HG03378 (cell line): ENCODE measurements at regions not wholly inside any gene's neighbourhood (a gene's known extent, or its start where the extent isn't known, plus 50 kb on each side); places are given as distances from the start of the nearest gene placed in this dataset.

Experiments
- ATAC-seq: cut with Tn5 transposase; IDR thresholded peaks from one replicate; pipeline ENCODE4 v1.9.1; 2021; ENCODE audit warnings: mild to moderate bottlenecking, moderate library complexity; ENCODE audit not compliant: unreplicated experiment

DNA sequence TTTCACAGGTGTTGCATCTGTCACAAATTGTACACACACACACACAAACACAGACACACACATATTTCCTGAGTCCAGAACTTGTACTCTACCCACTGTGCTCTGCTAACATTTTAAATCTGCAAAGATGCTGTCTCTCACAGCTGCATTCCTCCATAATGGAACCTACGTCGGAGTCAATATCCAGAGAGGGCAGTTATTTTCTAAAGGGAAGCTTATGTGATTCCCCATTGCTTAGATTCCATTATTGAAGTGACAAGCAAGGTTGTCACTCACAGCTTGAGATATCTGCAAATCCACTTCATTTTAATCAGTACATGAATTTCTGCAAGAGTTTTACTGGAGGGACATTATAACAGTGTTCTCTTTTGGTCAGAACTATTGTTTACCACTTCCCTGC is 992.4 kb downstream of the NSUN3 start:
- no peak for ATAC-seq

DNA sequence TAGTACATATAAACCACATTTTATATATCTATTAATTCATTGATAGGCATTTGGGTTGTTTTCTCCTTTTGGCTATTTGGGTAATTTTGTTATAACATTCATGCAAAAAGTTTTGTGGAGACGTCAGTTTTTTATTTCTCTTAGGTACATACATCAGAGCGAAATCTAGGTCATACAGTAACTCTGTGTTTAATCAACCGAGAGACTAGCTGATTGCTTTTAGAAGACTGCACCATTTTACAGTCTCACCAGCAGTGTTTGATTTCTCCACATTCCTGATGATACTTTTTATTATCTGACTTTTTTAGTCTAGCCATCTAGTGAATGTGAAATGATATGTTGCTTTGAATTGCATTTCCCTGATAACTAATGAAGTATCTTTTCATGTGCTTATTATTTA is 1019.3 kb downstream of the NSUN3 start:
- ATAC-seq = no peak

DNA sequence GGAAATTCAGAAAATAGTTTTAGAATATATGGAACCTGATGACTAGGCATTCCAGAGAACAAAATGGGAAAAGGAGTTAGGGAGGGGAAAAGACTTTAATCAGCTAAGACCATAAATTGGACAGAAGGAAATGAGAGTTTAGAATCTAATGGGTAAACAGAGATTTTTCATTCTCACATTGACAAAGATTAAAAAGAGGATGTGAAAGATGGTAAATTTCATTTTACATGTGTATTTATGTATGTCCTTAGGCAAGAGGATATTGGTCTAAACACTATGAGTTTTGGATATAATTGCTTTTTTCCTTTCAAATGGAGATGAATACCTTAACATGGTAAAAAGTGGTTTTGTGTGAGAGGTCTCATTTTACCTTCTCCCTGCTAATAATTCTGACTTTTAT is 1021.9 kb downstream of the NSUN3 start:
- no peak for ATAC-seq

DNA sequence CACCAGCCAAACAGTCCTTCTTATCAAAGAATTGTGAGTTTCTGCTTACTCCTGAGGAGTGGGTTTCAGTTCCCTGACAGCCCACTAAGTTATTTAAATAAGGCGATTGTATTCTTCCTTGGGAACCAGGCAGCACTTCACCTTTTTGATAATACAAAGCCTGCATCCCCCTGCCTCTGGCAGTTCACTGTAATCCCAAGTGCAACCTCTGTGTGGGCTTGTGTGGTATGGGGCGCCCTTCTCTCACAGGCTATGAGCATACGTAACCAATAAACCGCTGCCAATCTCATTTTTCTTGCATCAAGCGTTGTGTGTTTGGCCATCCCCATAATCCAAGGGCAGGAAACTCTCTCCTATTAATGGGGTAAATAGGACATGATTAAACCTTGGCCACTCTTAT is 1025.6 kb downstream of the NSUN3 start:
- ATAC-seq = no peak

DNA sequence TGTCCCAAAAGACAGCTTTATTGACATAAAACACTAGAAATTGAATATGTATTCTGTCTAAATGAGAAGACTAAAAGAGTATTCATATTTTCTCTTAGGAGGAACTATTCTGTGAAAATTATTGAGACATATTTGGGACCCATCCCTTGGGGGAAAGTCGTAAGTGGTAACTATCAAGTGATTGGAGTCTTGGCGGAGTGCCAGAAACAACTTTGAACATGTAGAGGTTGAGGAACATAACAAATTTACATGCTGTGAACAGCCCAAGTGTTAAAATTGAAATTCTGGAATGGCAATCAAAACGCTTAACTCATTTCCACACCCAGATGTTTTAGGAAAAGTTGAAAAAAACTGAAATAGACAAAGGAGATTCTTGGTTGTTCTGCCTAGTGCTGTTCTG is 1034.6 kb downstream of the NSUN3 start:
- no peak for ATAC-seq

DNA sequence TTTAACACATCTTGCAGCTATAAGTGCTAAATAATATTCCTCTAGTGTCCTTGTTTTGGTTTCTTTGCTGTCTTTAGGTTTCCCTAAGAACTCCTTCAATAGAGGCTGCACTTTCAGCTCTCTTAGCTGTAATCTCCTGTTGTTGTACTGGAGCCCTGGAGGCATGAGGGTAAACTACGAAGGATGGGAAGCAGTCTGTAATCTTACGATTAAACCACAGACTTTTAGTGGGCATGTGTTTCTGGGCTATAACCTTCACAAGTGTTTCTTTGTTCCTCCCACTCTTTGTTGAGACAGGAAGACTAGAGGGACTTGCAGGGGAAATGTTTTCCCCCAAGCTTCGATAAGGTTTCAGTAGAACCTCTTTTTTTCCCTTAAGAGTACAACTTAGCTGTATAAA is 1058.1 kb downstream of the NSUN3 start:
- no peak for ATAC-seq

DNA sequence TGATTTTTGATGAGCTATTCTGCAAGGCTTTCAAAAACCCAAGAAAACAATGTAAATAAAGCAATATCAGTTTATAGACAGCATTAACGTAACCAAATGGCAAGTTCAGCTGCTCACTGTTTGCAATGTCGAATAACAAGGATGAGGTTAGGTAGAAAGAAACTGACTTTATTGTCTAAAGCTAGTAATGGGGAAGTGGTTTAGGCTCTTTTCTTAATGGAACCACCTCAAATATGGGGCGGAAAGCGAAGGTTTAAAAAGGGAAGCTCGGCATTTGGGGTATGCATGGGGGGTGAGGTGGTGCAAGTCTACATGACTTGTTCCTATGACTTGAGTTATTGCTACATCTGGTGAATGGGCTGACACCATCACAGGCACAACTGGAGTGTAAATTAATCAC is 1060.2 kb downstream of the NSUN3 start:
- ATAC-seq = no peak

DNA sequence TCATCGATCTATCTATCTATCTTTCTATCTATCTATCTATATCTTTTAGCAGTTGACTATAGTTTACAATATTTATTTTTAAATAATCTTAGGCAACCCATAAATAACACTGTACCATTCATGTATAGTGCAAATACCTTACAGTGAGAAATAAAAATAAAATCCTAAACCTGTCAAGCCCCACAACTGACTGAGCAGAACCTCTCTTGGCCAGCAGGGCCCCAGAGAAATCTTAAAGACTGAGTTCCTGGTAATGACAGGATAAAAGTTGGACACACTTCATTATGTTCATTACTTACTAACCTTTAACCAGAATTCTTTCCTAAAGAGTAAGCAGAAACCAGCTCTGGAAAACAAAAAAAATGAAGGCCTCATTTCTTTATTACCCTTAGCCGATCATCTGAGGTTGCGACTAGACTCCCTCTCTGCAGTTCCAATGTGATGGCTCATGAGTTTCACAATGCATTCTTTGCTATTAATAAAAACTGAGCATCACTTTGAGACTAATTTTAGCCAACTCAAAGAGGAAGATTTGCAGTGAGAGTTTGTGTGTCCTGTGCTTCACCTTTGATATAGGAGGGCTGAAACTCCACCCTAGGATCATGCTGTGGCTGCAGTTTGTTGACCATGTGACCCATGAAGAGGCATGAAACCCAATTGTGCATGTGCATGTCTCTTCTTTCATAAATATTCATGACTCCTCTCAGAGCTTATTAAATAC is 1072.0 kb downstream of the NSUN3 start:
- ATAC-seq = no peak

DNA sequence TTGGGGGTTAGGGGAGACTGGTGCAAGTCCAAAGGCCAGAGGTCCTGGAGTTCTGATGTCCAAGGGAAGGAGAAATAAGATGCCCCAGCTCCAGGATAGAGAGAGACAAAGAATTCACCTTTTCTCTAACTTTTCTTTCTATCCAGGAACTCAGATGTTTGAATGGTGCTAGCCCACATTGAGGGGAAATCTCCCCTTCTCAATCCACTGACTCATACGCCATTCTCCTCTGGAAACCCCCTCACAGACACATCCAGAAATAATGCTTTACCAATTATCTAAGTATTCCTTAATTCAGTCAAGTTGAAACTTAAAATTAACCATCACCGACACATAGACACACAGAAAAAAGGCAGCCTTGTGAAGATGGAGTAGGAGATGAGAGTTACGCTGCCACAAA is 1085.2 kb downstream of the NSUN3 start:
- no peak for ATAC-seq

DNA sequence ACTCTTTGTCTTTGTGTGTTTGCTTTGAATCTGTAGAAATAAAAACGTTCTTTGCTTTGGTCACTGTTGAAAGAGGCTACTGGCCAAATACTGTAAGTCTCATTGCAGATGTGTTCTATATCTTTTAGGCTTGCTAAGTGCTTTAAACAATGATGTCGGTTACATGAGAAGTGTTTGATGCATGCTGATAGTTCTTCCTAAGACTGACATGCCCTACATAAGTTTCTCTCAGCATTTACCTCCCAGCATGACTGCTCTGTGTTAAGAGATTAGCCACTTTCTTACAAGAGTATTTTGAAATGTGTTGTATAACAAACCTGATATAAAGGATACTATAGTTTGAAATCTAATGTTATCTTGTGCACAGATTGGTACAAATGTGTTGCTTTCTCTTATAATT is 1088.7 kb downstream of the NSUN3 start:
- no peak for ATAC-seq

DNA sequence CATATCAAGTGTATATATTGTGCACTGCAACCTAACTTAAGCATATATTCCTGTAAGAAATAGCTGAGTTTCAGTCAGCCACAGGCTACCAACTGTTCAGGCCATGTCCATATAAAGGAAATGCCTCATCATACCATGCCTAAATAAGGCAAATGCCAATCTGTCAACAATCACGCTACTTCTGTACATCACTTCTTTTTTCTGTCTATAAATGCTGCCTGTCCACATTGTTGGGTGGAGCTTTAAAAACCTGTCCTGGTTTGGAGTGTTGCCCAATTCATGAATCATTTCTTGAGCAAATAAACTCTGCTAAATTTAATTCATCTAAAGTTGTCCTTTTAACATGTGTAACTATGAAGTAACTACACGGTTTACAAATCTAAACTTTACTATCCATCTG is 1091.9 kb downstream of the NSUN3 start:
- ATAC-seq = no peak

DNA sequence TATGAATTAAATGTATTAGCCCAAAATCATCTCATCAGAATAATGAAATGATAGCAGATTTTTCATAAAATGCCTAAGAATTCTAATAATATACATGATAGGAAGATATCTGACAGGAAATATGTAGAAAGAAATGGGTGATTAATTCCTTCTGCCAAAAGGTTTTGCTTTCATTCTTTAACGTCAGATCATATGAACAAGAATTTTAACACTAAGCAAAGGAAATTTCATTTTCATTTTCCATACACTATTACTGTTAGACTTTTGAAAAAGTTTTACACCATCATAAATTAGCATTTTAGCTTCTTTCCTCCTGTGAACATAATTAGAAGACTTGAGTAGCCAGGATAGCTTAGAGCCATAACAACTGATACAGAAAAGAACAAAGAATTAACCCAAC is 1099.9 kb downstream of the NSUN3 start:
- no peak for ATAC-seq

DNA sequence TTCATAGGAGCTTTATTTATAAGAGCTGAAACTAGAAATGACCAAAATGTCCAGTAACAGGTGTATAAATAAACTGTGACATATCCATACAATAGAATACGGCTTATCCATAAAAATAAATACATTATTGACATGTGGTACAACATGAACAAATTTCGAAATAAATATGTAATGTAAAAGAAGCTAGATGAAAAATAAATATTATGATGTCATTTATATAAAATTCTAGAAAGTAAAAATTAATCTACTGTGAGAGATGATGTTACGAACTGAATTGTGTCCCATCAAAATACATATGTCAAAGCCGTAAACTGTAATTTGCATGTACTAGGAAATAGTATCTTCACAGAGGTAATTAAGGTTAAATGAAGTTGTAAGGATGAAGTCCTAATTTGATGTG is 1104.9 kb downstream of the NSUN3 start:
- ATAC-seq = no peak

DNA sequence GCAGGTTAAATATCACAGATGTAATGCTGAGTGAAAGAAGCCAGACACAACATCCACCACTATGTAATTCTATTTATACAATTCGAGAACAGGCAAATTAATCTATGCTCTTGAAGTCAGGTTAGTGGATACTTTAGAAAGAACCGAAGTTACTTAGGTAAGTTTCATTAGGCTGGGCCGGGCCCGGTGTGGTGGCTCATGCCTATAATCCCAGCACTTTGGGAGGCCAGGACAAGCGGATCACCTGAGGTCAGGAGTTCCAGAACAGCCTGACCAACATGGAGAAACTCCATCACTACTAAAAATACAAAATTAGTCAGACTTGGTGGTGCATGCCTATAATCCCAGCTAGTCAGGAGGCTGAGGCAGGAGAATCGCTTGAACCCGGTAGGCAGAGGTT is 1105.7 kb downstream of the NSUN3 start:
- no peak for ATAC-seq

DNA sequence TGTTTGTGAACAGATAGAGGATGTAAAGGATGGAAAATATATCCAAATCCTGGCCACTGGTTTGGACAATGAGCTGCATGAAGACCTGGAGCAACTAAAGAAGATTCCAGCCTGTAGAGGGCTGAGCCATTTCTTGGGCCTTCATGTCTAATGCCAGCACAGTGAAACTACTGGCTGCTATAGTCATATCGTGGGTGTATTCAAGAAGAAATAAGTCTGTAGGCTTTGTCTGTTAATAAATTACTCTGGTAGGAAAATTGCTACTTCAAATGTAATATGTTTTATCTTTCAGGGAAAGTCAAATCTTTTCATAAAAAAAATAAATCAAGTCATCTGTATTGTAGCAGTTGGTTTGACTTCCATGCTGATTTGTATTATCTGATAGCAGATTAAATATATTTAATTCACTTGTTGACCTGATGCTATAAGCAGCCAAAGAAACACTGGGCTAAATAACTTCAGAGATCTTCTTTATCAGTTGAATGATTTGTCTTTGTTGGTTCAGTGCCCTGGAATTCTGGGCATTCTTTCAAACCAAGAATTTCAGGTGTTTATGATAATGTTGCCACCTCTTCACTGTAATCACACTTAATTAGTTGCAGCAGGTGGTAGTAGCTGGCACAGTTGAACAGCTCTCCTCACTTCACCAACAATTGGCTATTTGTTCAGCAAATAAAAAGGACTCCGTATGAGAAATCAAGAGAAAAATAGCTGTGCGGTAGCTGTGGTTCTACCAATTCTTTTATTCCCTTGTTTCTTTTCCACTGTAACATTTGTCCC is 1109.5 kb downstream of the NSUN3 start:
- ATAC-seq = no peak

DNA sequence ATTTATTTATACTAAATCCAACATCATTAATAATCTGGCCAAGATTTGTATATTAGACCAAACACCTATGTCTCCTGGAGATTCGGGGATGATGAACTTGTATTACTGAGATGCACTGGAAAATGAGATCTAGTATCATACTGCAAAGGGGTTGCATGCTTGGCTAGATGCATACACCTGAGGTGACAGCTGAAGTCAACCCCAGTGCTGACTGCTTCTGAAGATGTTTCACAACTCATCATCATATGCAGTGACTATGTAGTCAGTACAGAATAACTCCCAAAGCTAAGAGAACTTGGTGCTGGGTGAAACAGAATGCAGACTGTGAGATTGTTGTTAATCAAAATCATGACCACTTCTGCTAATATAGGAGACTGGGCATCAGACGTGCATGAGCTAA is 1114.2 kb downstream of the NSUN3 start:
- ATAC-seq = no peak

DNA sequence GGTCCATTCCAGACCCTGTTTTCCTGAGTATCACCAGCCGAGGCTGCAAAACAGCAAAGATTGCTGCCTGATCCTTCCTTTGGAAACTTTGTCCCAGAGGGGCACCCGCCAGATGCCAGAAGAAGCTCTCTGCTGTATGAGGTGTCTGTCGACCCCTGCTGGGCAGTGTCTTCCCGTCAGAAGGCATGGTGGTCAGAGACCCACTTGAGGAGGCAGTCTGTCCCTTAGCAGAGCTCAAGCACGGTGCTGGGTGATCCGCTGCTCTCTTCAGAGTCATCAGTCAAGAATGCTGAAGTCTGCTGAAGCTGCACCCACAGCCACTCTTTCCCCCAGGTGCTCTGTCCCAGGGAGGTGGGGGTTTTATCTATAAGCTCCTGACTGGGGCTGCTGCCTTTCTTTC is 1121.2 kb downstream of the NSUN3 start:
- no peak for ATAC-seq

DNA sequence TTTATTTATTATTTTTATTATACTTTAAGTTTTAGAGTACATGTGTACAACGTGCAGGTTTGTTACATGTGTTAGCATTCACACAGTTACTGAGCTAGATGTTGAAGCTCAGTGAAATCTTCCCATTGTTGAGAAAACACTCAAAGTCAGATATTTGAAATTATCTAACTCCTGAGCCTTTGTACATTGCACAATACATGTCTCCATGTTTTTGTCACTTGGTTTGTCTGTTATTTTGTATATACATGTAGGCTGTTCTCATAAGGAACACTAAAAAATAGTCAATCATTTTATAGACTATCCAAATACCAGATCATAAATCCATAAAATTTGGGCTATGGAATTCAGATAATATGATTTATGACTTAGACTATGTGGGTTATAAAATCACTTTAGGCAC is 1126.5 kb downstream of the NSUN3 start:
- no peak for ATAC-seq

DNA sequence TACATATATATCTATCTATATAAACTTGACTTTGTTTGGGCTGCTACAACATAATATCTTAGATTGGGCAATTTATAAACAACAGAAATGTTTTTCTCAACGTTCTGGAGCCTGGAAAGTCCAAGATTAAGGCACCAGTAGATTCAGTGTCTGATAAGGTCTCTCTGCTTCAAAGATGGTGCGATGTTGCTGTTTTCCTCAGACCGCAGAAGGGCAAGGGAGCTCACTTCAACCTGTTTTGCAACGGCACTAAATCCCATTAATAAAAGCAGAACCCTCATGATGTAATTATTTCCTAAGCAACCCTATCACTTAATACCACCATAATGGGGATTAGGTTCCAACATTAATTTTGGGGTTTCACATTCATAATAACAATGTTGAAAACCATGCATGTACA is 1134.8 kb downstream of the NSUN3 start:
- no peak for ATAC-seq

DNA sequence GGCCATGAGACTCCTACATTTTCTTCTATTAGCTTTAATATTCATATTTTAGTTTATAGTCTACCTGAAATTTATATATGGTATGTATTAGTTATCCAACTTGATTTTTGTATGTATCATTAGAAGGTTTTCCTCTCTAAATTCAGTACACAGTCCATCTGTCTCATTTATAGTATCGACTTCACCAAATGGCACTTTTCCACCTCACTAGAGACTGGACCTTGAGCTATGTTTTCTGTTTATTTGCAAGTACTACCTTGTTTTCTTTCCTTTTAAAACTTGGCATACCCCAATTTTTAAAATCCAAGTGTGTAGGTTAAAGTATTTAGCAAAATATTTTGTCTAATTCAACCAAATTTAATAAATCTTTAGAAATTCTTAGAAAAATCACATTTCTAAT is 1137.5 kb downstream of the NSUN3 start:
- ATAC-seq = no peak

DNA sequence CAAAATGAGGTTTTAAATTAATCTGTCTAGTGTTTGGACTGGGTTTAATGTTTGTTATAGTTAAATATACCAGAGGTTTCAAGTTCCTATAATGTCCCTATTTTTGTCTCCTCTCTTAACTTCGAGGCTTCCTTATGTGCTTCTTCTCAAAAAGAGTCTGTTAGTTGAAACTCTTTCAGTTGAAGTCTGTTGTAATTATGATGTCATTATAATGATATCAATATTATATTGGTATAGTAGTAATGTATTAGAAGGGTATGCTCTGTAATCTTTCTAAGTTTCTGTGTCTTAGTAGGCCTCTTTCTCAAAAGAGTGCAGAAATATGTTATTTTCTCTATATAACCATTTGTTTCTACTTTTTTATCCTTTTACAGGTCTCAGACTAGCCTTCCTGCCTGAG is 1148.0 kb downstream of the NSUN3 start:
- ATAC-seq = no peak

DNA sequence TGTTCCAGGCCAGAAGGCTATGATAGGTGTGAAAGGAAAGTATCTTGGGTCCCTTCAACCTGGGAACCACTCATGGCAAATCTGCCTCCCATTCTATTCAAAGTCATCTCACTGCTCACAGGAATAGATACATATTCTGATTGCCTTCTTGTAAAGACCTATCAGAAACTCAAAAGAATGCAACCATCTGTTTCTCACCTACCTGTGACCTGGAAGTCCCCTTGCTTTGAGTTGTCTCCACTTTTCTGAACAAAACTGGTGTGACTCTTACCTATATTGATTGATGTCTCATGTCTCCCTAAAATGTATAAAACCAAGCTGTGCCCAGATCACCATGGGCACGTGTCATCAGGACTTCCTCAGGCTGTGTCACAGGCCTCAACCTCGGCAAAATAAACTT is 1149.3 kb downstream of the NSUN3 start:
- no peak for ATAC-seq
